NCI-H1417 (cell line): ENCODE measurements at regions not wholly inside any gene's neighbourhood (a gene's known extent, or its start where the extent isn't known, plus 50 kb on each side); places are given as distances from the start of the nearest gene placed in this dataset.

Source experiments
- DNase-seq, 3 experiments: peaks; one replicate each; lab custom pipeline; 2025; lab: John Stamatoyannopoulos, UW

DNA sequence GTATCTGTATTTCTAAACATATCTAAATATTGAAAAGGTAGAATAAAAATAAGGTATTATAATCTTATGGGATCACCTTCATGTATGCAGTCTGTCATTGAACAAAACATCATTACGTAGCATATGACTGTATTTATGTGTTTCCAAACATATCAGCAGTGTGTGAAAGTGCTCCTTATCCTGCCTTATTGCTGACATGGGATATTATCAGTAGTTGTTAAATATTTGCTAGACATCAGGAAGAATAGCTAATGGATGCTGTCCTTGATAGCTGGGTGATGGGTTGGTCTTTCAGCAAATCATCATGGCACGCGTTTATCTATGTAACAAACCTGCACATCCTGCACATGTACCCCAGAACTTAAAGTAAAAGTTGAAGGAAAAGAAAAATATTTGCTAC lies 59.1 kb upstream of the FAM20A start:
- peak in 1 of 3 experiments; percentile 19 for DNase-seq

DNA sequence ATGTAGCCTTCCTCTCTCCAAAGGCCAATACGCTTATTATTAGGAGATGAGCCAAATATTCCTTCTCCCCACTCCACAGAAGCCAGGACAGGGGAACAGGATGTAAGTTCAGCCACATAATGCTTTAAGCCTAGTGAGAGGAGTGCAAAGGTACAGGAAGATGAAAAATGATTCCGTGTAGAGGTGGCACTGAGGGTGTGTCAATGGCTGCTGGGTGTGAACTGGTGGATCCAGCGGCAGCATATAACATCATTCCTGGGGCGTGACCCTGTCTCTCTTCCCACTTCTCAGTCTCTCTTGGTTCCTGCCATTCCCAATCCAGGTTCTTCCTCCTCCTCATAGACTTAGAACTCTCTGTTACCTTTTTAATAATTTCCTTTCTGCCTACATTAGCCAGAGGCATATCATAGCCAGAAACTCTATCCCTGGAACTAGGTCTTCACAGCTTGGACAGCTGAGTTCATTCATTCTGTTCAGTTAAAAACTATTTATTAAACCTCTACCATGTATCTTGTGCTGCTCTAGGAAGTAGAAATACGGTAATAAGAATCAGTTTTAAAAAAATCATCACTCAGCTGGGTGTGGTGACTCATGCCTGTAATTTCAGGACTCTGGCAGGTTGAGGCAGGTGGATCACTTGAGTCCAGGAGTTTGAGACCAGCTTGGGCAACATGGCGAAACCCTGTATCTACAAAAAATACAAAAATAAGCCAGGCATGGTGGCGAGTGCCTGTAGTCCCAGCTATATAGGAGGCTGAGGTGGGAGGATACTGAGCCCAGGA lies 58.0 kb upstream of the FAM20A start:
- no peak for DNase-seq

DNA sequence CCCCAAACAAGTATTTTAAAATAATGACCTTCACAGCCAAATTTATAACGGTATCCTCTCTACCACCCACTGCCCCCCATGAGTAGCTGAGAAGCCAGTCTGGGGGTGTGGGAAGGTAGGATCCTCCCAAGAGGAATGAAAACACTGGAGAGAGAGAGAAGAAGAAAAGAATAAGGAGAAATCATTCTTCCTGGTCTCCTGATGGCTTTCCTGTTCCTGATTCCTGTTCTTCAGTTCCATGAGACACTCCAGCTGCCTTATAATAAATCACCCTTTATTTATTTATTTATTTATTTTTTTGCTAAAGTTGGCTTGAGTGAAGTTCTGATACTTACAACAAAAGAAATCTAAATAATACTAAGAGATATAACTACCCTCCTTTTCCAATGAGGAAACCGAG lies 56.4 kb upstream of the FAM20A start:
- DNase-seq: no peak

DNA sequence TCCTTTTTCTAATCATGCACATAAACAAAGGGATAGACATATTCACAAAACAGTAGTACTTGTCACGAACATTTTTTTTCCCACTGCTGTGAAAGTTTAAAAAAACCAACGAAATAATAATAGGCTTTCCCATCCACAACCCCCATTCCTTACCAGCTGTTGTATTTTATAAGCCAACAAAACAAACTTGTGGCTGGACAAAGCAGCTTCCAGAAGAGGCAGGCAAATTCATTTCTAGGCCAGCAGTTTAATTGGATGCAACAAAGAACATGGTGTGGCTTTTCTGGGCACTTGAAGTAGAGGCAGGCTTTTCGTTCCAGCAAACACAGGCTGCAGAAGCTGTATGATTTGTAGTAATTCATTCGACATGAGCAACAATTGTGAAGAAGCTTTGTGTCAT lies 56.0 kb upstream of the FAM20A start:
- peak in 1 of 3 experiments; percentile 22 for DNase-seq

DNA sequence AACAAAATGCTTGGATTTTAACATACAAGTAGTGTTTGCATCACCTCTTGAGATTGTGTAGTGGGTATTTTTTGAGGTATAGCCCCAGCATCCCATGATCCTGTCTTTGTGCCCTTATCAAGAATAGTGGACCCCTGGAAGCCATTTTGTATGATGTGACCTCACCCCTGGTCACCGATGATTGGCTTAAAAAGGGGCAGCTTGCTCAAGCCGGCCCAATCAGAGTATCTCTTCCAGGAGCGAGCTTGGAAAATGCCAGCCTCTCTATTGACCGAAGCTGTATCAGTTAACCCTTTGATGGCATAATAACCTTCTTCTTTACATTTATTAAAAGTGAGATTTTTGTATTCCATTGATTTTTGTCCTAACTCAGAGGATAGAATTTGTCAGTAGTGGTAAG lies 55.5 kb upstream of the FAM20A start:
- DNase-seq: no peak
